ENCODE measurements at regions not wholly inside any gene's neighbourhood (a gene's known extent, or its start where the extent isn't known, plus 50 kb on each side); places are given as distances from the start of the nearest gene placed in this dataset.

DNA sequence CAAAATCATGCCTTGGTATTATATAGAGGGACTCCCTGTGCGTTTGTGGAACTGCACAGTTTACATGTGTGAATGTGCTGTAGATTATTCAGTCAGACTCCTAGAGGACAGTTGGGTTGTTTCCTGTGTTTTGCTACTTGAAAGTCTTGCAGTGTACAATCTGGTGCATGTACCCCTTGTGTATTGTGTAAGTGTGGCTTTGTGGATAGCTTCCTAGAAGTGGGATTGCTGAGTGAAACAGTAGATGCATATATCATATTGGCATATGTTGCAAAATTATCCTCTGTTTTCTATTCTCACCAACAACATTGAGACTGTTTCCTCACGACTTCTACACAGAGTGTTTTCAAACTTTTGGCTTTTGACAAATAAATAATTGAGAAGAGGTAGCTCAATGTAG is 263.7 kb downstream of the MAP2K6 start:
- TF ChIP-seq POLR2AphosphoS5 (IDR thresholded peaks at IDR 0.05; ENCODE audit: low read depth, low read length) (no peak), SMC3 (IDR thresholded peaks at IDR 0.05; ENCODE audit: low read depth, low read length) (no peak), GABPA (IDR thresholded peaks at IDR 0.05; ENCODE audit: low read depth) (no peak), CHD2 (IDR thresholded peaks at IDR 0.05; ENCODE audit: low read length, partially characterized antibody) (no peak), RFX5 (IDR thresholded peaks at IDR 0.05; ENCODE audit: low read length) (no peak), RAD21 (IDR thresholded peaks at IDR 0.05; ENCODE audit: low read length) (no peak), NRF1 (IDR thresholded peaks at IDR 0.05; ENCODE audit: low read depth, low read length) (no peak), TCF12 (IDR thresholded peaks at IDR 0.05) (no peak), FOXJ3 (CRISPR knock-in tag; IDR thresholded peaks at IDR 0.05) (no peak), EP300 (IDR thresholded peaks at IDR 0.05; ENCODE audit: borderline replicate concordance in 1 of 2, low read depth in 1 of 2, low read length in 1 of 2) (no peak)
- TF ChIP-seq, protein P1, sequence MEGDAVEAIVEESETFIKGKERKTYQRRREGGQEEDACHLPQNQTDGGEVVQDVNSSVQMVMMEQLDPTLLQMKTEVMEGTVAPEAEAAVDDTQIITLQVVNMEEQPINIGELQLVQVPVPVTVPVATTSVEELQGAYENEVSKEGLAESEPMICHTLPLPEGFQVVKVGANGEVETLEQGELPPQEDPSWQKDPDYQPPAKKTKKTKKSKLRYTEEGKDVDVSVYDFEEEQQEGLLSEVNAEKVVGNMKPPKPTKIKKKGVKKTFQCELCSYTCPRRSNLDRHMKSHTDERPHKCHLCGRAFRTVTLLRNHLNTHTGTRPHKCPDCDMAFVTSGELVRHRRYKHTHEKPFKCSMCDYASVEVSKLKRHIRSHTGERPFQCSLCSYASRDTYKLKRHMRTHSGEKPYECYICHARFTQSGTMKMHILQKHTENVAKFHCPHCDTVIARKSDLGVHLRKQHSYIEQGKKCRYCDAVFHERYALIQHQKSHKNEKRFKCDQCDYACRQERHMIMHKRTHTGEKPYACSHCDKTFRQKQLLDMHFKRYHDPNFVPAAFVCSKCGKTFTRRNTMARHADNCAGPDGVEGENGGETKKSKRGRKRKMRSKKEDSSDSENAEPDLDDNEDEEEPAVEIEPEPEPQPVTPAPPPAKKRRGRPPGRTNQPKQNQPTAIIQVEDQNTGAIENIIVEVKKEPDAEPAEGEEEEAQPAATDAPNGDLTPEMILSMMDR (IDR thresholded peaks at IDR 0.05), result no peak
- TF ChIP-seq, protein P2, sequence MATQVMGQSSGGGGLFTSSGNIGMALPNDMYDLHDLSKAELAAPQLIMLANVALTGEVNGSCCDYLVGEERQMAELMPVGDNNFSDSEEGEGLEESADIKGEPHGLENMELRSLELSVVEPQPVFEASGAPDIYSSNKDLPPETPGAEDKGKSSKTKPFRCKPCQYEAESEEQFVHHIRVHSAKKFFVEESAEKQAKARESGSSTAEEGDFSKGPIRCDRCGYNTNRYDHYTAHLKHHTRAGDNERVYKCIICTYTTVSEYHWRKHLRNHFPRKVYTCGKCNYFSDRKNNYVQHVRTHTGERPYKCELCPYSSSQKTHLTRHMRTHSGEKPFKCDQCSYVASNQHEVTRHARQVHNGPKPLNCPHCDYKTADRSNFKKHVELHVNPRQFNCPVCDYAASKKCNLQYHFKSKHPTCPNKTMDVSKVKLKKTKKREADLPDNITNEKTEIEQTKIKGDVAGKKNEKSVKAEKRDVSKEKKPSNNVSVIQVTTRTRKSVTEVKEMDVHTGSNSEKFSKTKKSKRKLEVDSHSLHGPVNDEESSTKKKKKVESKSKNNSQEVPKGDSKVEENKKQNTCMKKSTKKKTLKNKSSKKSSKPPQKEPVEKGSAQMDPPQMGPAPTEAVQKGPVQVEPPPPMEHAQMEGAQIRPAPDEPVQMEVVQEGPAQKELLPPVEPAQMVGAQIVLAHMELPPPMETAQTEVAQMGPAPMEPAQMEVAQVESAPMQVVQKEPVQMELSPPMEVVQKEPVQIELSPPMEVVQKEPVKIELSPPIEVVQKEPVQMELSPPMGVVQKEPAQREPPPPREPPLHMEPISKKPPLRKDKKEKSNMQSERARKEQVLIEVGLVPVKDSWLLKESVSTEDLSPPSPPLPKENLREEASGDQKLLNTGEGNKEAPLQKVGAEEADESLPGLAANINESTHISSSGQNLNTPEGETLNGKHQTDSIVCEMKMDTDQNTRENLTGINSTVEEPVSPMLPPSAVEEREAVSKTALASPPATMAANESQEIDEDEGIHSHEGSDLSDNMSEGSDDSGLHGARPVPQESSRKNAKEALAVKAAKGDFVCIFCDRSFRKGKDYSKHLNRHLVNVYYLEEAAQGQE (IDR thresholded peaks at IDR 0.05; ENCODE audit: low read depth, low read length), result no peak
- TF ChIP-seq, protein P3, sequence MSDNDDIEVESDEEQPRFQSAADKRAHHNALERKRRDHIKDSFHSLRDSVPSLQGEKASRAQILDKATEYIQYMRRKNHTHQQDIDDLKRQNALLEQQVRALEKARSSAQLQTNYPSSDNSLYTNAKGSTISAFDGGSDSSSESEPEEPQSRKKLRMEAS (IDR thresholded peaks at IDR 0.05; ENCODE audit: low read depth), result no peak
- TF ChIP-seq, protein P4, sequence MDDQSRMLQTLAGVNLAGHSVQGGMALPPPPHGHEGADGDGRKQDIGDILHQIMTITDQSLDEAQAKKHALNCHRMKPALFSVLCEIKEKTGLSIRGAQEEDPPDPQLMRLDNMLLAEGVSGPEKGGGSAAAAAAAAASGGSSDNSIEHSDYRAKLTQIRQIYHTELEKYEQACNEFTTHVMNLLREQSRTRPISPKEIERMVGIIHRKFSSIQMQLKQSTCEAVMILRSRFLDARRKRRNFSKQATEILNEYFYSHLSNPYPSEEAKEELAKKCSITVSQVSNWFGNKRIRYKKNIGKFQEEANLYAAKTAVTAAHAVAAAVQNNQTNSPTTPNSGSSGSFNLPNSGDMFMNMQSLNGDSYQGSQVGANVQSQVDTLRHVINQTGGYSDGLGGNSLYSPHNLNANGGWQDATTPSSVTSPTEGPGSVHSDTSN (IDR thresholded peaks at IDR 0.05), result no peak

Measured in SK-N-SH (cell line).